ENCODE measurements at regions not wholly inside any gene's neighbourhood (a gene's known extent, or its start where the extent isn't known, plus 50 kb on each side); places are given as distances from the start of the nearest gene placed in this dataset.
A peak's percentile ranks its signal among the peaks of the same experiment; 100 is the strongest.

- H3K27me3 Mint-ChIP-seq, result peaks cover 3 to 8% (median 3%) of the 10 kb centered on the region in 3 donors
Observed at GRCh38 chr4:128517096-128517738, 229.6 kb upstream of the PGRMC2 start.

GRCh38 chr4:128516301-128516969 is 228.8 kb upstream of the PGRMC2 start:
- H3K4me1 Mint-ChIP-seq, result no peaks in the 10 kb centered on the region

More at GRCh38 chr4:128517096-128517738, 229.6 kb upstream of the PGRMC2 start:
- Mint-ChIP-seq H3K9me3 (peaks cover 0 to 9% (median 2%) of the 10 kb centered on the region in 7 donors), H3K4me1 (no peaks in the 10 kb centered on the region), H3K4me3 (no peak overlapping the region), H3K36me3 (peaks cover 0 to 8% of the 10 kb centered on the region in 2 donors), H3K27ac (peak overlapping the region in 1 of 6 donors; percentile 6)
- ATAC-seq (ENCODE audit: low read depth in 2 of 2), result no peak
- DNase-seq, result no peak

GRCh38 chr4:128513664-128514484 is 226.3 kb upstream of the PGRMC2 start:
- ATAC-seq (ENCODE audit: low read depth in 2 of 2) (no peak), DNase-seq (no peak)
- no peak overlapping the region for H3K27ac Mint-ChIP-seq
- H3K4me1 Mint-ChIP-seq, result no peaks in the 10 kb centered on the region
- H3K27me3 Mint-ChIP-seq, result no peaks in the 10 kb centered on the region
- peaks cover 0 to 9% (median 0%) of the 10 kb centered on the region in 7 donors for H3K9me3 Mint-ChIP-seq
- H3K36me3 Mint-ChIP-seq, result peaks cover 0 to 8% of the 10 kb centered on the region in 2 donors
- H3K4me3 Mint-ChIP-seq, result no peak overlapping the region

More at GRCh38 chr4:128516301-128516969, 228.8 kb upstream of the PGRMC2 start:
- H3K27ac Mint-ChIP-seq, result no peak overlapping the region
- H3K36me3 Mint-ChIP-seq, result peaks cover 0 to 8% of the 10 kb centered on the region in 2 donors
- H3K4me3 Mint-ChIP-seq, result no peak overlapping the region
- ATAC-seq (ENCODE audit: low read depth in 2 of 2), result no peak
- peaks cover 0 to 9% (median 2%) of the 10 kb centered on the region in 7 donors for H3K9me3 Mint-ChIP-seq
- no peak for DNase-seq
- peaks cover 0 to under 1% (median 0%) of the 10 kb centered on the region in 3 donors for H3K27me3 Mint-ChIP-seq

- no peak for ATAC-seq (ENCODE audit: low read depth in 2 of 2)
- no peak overlapping the region for H3K4me3 Mint-ChIP-seq
- H3K27ac Mint-ChIP-seq, result no peak overlapping the region
Observed at GRCh38 chr4:128512767-128513322, 225.2 kb upstream of the PGRMC2 start.

GRCh38 chr4:128512161-128512560 is 224.5 kb upstream of the PGRMC2 start:
- H3K27ac Mint-ChIP-seq, result no peak overlapping the region
- peak overlapping the region in 1 of 8 donors; percentile 47 for H3K4me3 Mint-ChIP-seq
- peaks cover 0 to 8% of the 10 kb centered on the region in 2 donors for H3K36me3 Mint-ChIP-seq
- no peaks in the 10 kb centered on the region for H3K4me1 Mint-ChIP-seq
- ATAC-seq (ENCODE audit: low read depth in 2 of 2), result no peak
- H3K27me3 Mint-ChIP-seq, result no peaks in the 10 kb centered on the region
- H3K9me3 Mint-ChIP-seq, result peaks cover 0 to 9% (median 0%) of the 10 kb centered on the region in 7 donors
- DNase-seq, result no peak

More at GRCh38 chr4:128512767-128513322, 225.2 kb upstream of the PGRMC2 start:
- Mint-ChIP-seq H3K9me3 (peaks cover 0 to 9% (median 0%) of the 10 kb centered on the region in 7 donors), H3K27me3 (no peaks in the 10 kb centered on the region), H3K4me1 (no peaks in the 10 kb centered on the region), H3K36me3 (peaks cover 0 to 8% of the 10 kb centered on the region in 2 donors)
- no peak for DNase-seq

- Mint-ChIP-seq H3K4me1 (no peaks in the 10 kb centered on the region), H3K9me3 (peaks cover 0 to 9% (median 0%) of the 10 kb centered on the region in 7 donors), H3K27me3 (no peaks in the 10 kb centered on the region), H3K27ac (no peak overlapping the region), H3K36me3 (peaks cover 0 to 8% of the 10 kb centered on the region in 2 donors), H3K4me3 (no peak overlapping the region)
- DNase-seq, result no peak
- ATAC-seq (ENCODE audit: low read depth in 2 of 2), result no peak
Observed at GRCh38 chr4:128510850-128511249, 223.2 kb upstream of the PGRMC2 start.

- H3K36me3 Mint-ChIP-seq, result peaks cover 0 to 13% of the 10 kb centered on the region in 2 donors
- H3K4me3 Mint-ChIP-seq, result no peak overlapping the region
- peaks cover 9 to 30% (median 14%) of the 10 kb centered on the region in 7 donors for H3K9me3 Mint-ChIP-seq
- H3K27ac Mint-ChIP-seq, result no peak overlapping the region
- no peak for ATAC-seq (ENCODE audit: low read depth in 2 of 2)
- H3K27me3 Mint-ChIP-seq, result no peaks in the 10 kb centered on the region
- DNase-seq, result no peak
- H3K4me1 Mint-ChIP-seq, result no peaks in the 10 kb centered on the region
Observed at GRCh38 chr4:128502818-128503527, 215.4 kb upstream of the PGRMC2 start.

- no peak for ATAC-seq (ENCODE audit: low read depth in 2 of 2)
Observed at GRCh38 chr4:128501239-128501638, 213.6 kb upstream of the PGRMC2 start.

GRCh38 chr4:128488055-128488705 is 200.6 kb upstream of the PGRMC2 start:
- H3K4me3 Mint-ChIP-seq, result no peak overlapping the region
- no peaks in the 10 kb centered on the region for H3K4me1 Mint-ChIP-seq
- no peak for ATAC-seq (ENCODE audit: low read depth in 2 of 2)
- peaks cover 3 to 25% (median 14%) of the 10 kb centered on the region in 7 donors for H3K9me3 Mint-ChIP-seq
- no peak overlapping the region for H3K27ac Mint-ChIP-seq
- peaks cover 0 to 7% (median 5%) of the 10 kb centered on the region in 3 donors for H3K27me3 Mint-ChIP-seq
- no peak for DNase-seq
- H3K36me3 Mint-ChIP-seq, result peaks cover 0 to 13% of the 10 kb centered on the region in 2 donors

More at GRCh38 chr4:128501239-128501638, 213.6 kb upstream of the PGRMC2 start:
- Mint-ChIP-seq H3K36me3 (peaks cover 0 to 13% of the 10 kb centered on the region in 2 donors), H3K9me3 (peaks cover 12 to 46% (median 17%) of the 10 kb centered on the region in 7 donors), H3K4me3 (no peak overlapping the region), H3K27ac (no peak overlapping the region), H3K4me1 (no peaks in the 10 kb centered on the region), H3K27me3 (no peaks in the 10 kb centered on the region)
- no peak for DNase-seq

GRCh38 chr4:128484896-128485295 is 197.3 kb upstream of the PGRMC2 start:
- no peaks in the 10 kb centered on the region for H3K4me1 Mint-ChIP-seq
- peaks cover 0 to 15% (median 4%) of the 10 kb centered on the region in 7 donors for H3K9me3 Mint-ChIP-seq
- H3K36me3 Mint-ChIP-seq, result peaks cover 0 to 9% of the 10 kb centered on the region in 2 donors
- H3K27ac Mint-ChIP-seq, result no peak overlapping the region
- DNase-seq (no peak), ATAC-seq (ENCODE audit: low read depth in 2 of 2) (no peak)
- peaks cover 0 to 7% (median 5%) of the 10 kb centered on the region in 3 donors for H3K27me3 Mint-ChIP-seq
- no peak overlapping the region for H3K4me3 Mint-ChIP-seq

GRCh38 chr4:128483816-128484215 is 196.2 kb upstream of the PGRMC2 start:
- Mint-ChIP-seq H3K36me3 (peaks cover 0 to 8% of the 10 kb centered on the region in 2 donors), H3K27me3 (peaks cover 0 to 7% (median 5%) of the 10 kb centered on the region in 3 donors), H3K9me3 (peaks cover 0 to 15% (median 4%) of the 10 kb centered on the region in 7 donors), H3K4me1 (no peaks in the 10 kb centered on the region), H3K4me3 (no peak overlapping the region), H3K27ac (no peak overlapping the region)
- DNase-seq (no peak), ATAC-seq (ENCODE audit: low read depth in 2 of 2) (no peak)

- H3K4me3 Mint-ChIP-seq, result no peak overlapping the region
- no peak overlapping the region for H3K27ac Mint-ChIP-seq
- ATAC-seq (ENCODE audit: low read depth in 2 of 2) (no peak), DNase-seq (no peak)
- H3K9me3 Mint-ChIP-seq, result peaks cover 0 to 15% (median 4%) of the 10 kb centered on the region in 7 donors
- peaks cover 0 to 8% of the 10 kb centered on the region in 2 donors for H3K36me3 Mint-ChIP-seq
- H3K27me3 Mint-ChIP-seq, result peaks cover 0 to 7% (median 5%) of the 10 kb centered on the region in 3 donors
- no peaks in the 10 kb centered on the region for H3K4me1 Mint-ChIP-seq
Observed at GRCh38 chr4:128483041-128483440, 195.4 kb upstream of the PGRMC2 start.
